Astrocyte of the spinal cord (primary cell): ENCODE measurements at regions not wholly inside any gene's neighbourhood (a gene's known extent, or its start where the extent isn't known, plus 50 kb on each side); places are given as distances from the start of the nearest gene placed in this dataset.

Source experiments
- DNase-seq: peaks from one replicate; pipeline ENCODE4 v3.0.0; 2011; ENCODE audit warnings: low read depth, low spot score
- H3K4me3 ChIP-seq: 2 replicates; pipeline ENCODE4 v1.5.1; 2011; ENCODE audit warnings: low read depth, mild to moderate bottlenecking, low read length, moderate library complexity
- in situ Hi-C: cut with HindIII; loops from 2 replicates; pipeline ENCODE4 v1.10.0; 2017; ENCODE audit warnings: low sequenced_read_pairs
- TF ChIP-seq, protein P1 (sequence below): IDR thresholded peaks from 2 replicates; pipeline ENCODE4 v1.5.1; 2012; ENCODE audit warnings: low read depth, mild to moderate bottlenecking, low read length, inconsistent platforms

DNA sequence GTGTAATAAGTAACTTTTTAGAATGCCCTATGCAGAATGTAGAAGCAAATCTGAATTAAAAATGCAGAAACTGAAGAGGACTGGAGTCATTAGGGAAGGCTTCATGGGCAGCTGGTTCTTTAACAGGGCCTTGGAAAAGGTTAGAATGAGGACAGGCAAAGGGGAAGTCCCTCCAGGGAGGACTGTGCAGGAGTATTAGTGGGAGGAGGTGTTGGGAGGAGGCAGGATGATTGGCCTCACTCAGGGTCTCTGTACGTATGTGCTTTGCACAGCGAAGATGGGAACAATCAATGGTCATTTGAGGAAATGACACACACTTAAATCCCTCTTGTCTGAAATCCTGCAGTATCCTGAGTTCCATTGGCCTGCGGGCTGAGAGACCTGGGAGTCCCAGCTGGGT is 119.7 kb downstream of the PTCSC3 start:
- in situ Hi-C loops, result no loop called here
- no peak for DNase-seq
- H3K4me3 ChIP-seq, result no peak overlapping the region
- TF ChIP-seq, protein P1, sequence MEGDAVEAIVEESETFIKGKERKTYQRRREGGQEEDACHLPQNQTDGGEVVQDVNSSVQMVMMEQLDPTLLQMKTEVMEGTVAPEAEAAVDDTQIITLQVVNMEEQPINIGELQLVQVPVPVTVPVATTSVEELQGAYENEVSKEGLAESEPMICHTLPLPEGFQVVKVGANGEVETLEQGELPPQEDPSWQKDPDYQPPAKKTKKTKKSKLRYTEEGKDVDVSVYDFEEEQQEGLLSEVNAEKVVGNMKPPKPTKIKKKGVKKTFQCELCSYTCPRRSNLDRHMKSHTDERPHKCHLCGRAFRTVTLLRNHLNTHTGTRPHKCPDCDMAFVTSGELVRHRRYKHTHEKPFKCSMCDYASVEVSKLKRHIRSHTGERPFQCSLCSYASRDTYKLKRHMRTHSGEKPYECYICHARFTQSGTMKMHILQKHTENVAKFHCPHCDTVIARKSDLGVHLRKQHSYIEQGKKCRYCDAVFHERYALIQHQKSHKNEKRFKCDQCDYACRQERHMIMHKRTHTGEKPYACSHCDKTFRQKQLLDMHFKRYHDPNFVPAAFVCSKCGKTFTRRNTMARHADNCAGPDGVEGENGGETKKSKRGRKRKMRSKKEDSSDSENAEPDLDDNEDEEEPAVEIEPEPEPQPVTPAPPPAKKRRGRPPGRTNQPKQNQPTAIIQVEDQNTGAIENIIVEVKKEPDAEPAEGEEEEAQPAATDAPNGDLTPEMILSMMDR, result no peak

GRCh38 chr14:36055681-36056225 is 120.8 kb downstream of the PTCSC3 start:
- in situ Hi-C loops, result no loop called here
- H3K4me3 ChIP-seq, result no peak overlapping the region
- TF ChIP-seq, protein P1, result no peak
- DNase-seq, result no peak

DNA sequence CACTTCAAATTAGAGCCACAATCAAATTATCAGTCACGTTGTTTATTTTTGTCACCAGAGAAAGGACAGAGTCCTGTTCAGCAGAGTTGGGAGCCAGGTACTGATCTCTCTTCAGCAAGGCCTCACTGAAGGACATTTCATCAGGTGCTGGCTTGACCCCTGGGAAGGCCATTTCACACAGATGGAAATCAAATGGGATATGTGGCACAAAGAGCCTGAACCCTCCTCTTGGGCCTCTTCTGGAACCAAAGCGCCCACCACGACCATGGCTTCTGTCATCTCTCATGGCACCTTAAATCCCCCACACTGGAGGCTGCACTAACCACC is 121.5 kb downstream of the PTCSC3 start:
- TF ChIP-seq, protein P1, result no peak
- no peak overlapping the region for H3K4me3 ChIP-seq
- no peak for DNase-seq
- in situ Hi-C loops, result no loop called here

DNA sequence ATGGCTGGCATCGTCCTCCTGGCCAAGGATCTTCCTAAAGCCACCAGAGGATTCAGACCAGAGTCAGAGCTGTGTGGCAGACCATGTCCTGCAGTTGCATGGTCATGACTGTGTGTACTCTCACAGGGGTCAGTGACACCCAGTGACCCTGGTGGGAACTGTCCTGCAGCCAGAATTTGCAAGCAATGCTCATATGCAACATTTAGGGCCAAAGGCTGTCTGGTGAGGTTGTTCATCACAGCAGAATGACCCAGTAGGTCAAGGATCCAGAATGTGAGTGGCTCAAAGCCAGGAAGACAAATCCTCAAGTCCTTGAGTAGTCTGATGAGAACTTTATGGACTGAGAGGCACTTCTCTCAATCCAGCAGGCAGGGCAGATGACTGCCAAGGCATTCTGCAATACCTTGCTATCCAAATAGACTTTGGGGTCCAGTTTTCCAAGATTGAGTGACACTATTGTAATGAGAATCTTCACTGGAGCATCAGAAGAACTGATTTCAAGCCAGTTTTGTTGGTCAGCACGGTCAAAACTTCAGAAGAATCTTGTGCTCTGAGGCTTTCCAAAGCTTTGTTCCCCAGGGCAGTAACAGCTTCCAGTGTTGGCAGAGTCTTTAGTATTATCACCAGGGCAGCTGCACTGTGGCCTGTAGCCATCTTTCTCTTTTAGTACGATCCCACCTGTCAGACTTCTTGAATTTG is 122.0 kb downstream of the PTCSC3 start:
- no peak overlapping the region for H3K4me3 ChIP-seq
- TF ChIP-seq, protein P1, result no peak
- in situ Hi-C loops, result no loop called here
- DNase-seq, result no peak

GRCh38 chr14:36052681-36053080 is 123.8 kb downstream of the PTCSC3 start:
- in situ Hi-C loops, result no loop called here
- TF ChIP-seq, protein P1, result no peak
- DNase-seq, result no peak
- no peak overlapping the region for H3K4me3 ChIP-seq

GRCh38 chr14:36052063-36052462 is 124.5 kb downstream of the PTCSC3 start:
- TF ChIP-seq, protein P1, result no peak
- no peak overlapping the region for H3K4me3 ChIP-seq
- in situ Hi-C loops, result no loop called here
- no peak for DNase-seq
